HG03139 (cell line): ENCODE measurements at regions not wholly inside any gene's neighbourhood (a gene's known extent, or its start where the extent isn't known, plus 50 kb on each side); places are given as distances from the start of the nearest gene placed in this dataset.
A peak's percentile ranks its signal among the peaks of the same experiment; 100 is the strongest.

Experiments used
- ATAC-seq: cut with Tn5 transposase; IDR thresholded peaks from one replicate; pipeline ENCODE4 v1.9.1; 2021; ENCODE audit not compliant: unreplicated experiment

DNA sequence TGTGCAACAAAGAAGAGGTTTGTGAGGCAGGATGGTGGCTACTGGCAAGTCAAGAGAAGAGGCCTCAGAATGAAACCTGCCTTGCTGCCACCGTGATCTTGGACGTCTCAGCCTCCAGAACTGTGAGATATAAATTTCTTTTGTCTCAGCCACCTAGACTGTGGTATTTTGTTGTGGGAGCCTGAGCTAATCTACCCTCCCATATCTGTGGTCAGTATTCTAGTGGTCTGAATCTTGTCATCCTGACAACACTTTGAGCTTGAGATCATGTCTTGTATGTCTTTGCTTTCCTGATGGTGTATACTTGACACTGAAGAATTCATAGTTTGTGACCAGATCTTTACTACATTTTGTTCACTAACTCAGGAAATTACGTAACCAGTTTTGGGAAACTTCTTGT lies 240.6 kb upstream of the GOLIM4 start:
- no peak for ATAC-seq

DNA sequence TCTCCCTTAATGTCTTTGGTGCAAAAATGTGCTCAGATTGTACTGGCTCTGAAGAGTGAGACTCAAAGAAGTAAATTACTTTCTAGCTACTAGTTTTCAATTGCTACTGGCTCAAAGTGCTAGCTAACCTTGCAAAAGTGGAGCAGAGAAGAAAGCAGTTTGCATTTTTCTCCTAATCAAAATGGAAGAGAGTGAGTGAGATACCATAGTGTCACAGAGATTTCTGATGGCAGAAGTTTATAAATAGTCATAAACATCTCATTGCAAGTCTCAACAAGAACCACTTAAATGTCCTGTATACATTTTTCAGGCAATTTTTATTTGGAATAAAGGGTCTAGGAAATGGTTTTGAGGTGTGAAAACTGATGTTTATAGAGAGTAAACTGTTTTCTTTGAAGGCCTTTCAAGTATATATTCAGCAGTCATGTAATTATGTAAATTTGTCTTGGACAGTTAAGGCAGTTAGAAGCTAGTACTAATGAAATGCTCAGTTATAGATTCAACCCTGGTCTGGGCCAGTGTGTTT lies 237.7 kb upstream of the GOLIM4 start:
- ATAC-seq, result no peak

DNA sequence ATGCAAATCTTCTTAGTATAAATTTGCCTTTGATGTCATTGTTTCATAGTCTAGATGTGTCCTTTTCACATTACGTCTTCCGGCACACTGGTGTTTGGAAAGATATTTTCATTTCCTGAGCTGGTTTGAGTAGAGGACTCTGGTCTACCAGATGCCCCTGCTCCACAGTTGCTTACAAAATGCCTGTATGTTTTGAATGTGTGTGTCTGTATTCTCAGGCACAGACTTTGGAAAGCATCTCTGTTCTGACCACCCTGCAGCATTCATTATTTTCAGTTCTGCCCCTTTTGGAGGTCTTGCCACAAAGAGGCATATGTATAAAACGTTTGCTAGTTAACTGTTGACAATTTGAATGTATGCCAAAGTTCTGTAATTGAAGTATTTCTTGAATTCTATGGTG lies 236.0 kb upstream of the GOLIM4 start:
- ATAC-seq, result no peak

DNA sequence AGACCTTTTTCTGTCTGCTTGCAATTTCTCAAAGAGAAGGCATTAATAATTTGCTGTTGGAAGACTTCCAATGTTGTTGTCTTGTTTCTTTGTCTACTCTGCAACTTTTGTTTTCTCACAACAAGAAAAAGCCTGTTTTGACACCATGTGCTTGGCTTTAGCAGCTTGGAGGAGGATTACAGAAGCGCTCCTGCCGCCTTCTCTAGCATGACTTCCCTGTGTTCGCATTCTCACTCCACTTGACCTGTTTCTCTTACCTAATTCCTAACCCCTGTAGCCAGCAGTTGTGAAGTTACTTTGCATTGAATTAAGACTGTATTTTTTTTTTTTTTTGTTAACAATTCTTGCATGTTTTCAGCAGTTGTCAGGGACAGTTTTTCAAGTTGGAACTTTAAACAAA lies 235.3 kb upstream of the GOLIM4 start:
- no peak for ATAC-seq

DNA sequence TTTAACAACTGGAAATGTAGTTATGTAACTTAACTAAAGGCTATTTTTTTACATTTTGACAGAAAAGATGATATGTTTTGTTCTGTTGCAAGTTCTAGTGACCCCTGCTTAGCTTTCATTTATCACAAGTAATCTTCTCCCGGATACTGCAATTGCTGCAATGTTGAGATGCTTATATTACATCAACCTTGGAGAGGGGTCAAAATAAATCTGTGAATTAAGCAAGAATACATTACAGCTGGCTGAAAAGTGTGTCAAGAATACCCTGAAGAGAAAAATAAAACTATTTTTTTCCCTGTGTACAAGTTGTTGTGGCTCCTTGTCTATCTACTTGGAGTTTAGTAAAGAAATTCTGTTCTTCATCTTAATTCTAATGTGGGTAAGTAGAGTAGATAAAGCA lies 232.1 kb upstream of the GOLIM4 start:
- ATAC-seq, result no peak

DNA sequence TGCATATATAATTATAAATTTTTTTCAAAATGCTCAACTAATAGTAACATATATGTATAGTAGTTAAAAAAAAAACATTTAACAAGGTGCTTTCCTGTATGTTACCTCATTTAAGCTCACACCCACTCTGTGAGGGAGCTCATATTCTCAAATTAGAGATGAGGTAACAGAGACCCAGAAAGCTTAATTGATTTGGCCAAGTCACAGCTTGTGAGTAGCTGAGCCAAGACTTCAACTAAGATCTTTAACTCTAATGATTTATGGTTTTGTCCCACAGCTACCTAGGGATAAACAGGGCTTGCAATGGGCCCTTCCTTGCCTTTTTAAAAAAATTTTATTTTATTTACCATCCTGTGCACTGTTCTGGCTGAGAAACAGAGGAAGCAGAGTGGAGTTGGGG lies 230.0 kb upstream of the GOLIM4 start:
- ATAC-seq, result no peak

DNA sequence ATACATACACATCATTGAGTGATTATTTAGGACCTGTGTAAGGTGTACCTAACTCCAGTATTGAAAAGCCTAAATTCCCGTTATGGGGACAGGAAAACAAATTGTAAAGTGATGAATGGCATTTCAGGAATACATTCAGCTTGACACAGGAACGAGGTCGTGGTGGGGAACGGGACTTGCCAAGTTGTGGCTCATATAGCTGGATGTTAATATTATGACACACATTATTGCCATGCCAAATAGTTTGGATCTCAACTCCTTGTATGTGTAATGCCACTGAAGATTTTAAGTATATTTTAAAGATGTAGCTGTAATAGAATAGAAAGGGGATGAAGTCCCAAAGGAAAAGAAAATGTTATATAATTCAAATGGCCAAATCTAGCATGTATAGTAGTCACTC lies 227.2 kb upstream of the GOLIM4 start:
- no peak for ATAC-seq

DNA sequence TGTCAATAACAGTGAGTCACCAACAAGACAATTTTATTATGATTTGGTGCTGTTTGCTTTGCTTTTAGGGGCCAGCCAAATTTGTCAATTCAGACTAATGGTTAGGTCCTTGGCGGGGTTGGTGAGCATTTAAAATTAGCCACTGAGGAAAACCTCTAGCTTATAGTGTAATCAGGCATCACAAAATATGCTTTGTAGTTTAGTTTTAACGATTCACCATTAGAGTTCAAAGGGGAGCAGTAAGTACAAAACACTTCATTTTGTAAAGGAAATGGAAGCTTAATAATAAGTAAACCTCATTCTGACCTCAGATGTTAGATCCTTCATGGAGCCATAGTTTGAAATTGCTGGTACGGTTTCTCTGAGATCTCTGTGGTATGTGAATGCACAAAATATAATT lies 218.4 kb upstream of the GOLIM4 start:
- ATAC-seq, result no peak

DNA sequence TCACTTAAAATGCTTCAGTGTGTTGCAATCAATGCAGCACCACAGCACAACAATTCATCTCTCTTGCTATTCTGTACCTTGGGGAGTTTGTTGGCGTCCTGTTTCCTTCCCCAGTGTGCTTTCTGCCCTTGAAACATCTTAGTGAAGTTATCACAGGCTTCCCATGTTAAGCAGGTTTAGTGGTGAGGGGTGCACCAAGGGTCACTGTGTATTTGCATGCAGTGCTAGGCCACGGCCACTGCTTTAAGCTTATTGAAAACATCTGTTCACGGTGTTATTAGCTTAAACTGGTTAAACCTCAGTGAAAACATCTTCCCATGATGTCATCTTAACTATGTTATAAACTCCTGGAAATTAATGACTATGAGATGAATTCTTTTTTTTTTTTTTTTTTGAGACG lies 217.3 kb upstream of the GOLIM4 start:
- no peak for ATAC-seq

DNA sequence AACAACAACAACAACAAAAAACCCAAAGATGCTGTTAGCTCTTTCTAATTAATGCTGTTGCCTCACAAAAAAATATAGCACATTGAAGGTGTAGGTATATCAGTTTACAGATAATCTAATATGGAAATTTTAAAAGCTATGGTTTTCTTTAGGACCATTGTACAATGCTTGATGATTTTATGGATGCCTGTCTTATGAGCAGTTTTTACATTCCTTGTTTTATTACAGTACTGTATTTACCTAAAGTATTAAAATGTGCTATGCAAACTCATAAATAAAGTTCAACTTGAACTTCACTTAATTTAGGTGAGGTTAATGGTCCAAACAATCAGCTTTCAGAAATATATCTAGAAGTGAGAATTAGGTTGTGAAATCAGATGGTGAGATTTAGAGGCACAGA lies 212.2 kb upstream of the GOLIM4 start:
- ATAC-seq, result no peak

DNA sequence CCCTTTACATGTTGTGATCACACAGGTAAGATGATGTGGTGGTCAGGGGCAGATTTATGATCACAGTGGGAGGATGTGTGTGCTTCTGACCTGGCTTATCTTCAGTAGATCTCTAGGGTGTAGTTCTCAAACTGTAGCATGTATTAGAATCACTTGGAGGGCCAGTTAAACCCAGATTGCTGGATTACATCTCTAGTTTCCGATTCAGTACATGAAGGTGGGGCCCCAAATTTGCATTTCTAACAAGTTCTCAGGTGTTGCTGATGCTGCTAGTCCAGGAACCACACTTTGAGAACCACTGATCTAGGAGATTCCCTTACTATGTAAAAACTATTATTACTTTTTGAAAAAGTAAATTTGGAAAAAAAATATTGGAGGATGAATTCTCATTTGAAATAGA lies 199.3 kb upstream of the GOLIM4 start:
- no peak for ATAC-seq

DNA sequence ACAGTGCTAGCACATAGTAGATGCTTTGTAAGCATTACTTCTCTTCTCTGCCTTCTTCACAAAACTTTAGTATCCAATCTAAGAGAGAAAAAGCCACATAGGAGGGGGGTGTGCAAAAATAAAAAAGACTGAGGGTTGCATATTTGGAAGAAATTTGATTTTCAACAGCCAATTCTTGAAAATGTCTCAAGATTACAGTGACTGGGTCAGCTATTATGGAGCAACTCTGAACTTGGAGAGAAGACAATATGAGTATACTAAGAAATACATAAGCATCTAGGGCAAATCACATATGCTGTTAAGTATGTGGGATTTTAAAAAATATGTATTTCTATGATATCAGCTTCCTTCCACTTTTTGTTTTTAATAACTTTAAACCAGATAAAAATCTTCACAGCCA lies 196.6 kb upstream of the GOLIM4 start:
- ATAC-seq, result no peak

DNA sequence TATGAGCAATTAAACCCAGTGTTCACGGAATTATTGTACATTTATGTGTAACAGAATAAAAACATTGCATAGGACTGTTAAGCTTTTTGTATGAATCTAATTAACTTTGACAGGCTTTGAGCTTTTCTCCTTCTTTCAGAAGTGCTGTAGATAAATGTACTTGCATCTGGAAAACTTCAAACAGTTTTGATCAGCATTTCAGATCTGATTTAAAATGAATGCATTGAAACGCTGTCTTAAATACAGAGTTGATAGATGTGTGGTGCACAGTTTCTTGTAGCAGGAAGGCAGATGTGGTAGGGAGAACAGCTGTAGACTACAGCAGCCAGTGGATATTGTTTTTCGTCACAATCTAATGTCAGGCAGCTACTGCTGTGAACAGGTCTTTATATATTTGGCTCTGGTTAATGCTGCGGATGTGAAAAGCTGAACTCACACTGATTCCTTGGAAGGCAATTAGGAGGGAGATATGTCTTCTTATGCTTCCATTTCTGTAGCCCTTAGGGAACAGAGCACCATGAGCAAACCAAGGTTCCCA lies 193.8 kb upstream of the GOLIM4 start:
- ATAC-seq, result no peak

DNA sequence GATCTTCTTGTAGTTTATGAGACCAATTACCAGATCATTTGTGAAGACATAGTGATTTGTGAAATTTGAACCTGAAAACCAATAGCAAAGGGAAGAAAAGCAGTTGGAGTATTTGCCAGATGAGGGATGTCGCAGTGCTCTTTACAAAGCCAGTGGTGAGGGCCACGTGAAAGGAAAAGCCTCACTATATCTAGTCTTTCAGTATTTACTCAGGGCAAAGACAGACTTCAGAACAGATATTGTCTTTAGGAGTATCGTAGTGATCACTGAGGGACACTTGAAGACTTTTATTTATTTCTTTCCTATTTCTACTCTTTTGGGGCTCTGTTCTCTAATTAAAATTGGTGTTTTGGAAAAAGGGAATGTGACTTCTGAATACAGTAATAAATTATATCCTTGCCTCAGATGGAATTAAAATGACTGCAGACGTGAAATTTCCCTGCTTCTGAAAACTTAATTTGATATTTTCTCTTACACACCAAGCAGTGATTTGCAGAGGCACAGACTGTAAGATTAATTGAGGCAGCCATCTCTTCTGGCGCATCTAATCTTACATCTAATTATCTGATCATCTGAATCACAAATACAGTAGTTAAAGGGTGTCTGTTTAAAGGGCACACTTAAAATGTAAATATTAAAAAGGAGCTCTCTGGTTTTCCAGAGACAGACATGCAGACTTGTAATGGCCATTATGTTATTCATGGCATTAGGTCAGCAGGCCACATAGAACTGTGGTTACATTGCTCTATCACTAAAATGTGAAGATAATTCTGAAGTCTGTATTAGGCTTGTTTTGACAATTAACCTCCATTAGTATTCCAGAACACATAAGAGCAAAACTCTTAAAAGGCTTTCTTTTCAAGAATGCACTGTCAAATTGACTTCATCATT lies 193.0 kb upstream of the GOLIM4 start:
- no peak for ATAC-seq

DNA sequence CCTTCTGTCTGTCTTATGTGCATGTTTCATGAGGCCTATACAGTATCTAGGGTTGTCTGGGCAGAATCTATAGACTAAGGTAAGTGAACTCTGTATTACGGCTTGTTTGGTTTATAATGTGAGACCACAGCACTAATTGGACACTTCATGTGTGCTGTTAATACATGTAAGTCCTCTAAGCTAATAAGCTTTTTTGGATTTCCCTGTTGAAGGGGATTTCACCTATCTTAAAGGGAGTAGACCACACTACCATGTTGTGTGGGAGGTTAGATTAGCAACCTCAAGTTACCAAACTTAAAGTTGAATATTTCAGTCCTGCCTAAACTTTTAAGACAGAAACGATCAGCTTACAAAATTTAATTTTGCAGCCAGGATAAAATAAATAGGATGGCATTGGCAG lies 189.8 kb upstream of the GOLIM4 start:
- no peak for ATAC-seq

DNA sequence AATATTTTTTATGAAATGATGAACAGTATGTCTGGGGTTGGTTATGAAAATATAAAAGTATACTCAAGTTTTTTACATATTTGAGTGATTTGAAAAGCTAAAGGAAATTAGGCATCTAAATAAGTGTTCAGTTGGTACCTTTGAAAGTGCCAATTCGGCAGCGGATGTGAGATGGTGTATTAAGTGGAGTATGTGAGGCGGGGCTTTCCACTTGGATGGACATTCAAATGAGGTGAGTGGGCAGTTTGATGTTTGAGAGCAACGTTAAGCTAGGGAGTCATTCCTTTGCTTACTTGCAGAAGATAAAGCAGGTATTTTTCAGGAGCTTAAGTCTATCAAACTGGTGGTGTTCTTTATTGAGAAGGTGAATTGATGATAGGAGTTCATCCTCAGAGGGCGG lies 189.0 kb upstream of the GOLIM4 start:
- ATAC-seq, result no peak

DNA sequence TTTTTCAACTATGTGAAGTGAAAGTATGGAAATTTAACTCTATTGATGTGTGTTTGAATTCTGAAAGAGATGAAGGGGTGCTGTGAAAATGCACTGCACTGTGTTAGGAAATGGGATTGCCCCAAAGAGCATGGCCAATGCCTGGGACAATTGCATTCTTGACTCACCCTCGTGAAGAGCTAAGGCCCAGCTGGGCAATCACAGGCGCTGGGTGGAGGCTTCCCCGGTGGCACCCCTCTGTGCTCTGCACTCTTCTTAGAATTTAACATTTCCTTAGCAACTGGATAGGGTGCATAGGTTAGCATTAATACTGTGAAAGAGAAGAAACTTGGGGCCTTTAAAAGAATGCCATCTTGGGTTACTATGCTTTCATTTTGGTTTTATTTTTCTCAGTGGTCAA lies 179.9 kb upstream of the GOLIM4 start:
- no peak for ATAC-seq

DNA sequence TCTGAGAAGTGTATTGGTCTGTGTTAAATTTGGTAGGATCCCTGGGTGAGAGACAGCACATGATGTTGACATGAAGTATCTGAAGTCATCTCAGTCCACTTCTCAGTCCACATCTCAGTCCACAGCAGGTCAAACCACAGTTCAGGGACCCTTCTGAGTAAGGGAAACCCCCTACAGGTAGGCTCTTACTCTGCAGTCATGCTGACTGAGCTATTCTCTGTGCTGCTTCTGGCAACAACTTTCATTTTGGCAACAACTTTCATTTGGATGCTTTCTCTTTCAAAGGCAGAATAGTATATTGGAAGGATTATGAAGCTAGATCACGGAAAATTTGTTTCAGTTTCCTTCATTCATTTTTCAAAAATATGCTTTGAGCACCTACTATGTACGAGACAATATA lies 178.2 kb upstream of the GOLIM4 start:
- ATAC-seq, result peak; percentile 62

DNA sequence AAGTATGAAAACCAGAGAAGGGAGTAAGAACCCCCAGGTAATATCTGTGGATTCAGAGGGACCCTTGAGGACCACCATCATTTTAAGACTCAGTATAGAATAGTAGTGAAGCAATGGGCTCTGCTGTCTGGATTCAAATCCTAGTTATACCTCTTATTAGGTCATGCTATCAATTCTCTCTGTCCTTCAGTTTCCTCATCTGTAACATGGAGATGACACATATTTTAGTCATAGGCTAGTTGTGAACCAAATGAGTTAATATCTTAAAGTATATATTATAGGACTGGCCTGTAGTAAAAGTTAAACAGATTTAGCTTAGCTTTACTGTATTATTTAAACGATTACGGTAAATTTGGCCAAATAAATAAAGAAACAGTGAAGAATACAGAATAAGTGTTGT lies 177.3 kb upstream of the GOLIM4 start:
- ATAC-seq, result no peak

DNA sequence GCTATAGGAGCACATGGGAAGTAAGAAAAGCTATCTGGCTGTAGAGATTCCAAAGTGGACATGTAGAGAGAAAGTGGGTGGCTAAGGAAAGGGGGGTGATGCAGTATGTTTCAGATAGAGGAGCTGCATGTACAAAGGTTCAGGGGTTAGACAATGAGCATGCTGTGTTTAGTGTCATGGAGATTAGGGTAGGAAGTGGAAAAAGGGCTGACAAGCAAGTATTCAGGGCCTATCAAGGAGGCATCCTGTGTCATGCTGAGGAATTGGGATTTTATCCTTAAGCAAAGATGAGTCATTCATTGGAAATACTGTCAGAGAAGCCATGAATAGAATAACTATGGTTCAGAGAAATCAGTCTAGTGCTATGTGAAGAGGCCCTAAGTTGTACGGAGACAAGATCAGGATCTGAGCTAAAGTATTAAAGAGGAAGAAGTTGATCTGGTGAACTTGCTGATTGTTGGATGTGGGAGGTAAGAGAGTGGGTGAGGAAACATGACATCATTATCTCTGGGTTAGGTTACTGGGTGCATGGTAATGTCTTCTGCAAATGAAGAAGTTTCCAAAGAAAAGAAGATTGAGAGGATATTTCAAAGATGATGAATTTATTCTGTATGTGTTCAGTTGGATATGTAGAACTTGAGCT lies 176.7 kb upstream of the GOLIM4 start:
- no peak for ATAC-seq

DNA sequence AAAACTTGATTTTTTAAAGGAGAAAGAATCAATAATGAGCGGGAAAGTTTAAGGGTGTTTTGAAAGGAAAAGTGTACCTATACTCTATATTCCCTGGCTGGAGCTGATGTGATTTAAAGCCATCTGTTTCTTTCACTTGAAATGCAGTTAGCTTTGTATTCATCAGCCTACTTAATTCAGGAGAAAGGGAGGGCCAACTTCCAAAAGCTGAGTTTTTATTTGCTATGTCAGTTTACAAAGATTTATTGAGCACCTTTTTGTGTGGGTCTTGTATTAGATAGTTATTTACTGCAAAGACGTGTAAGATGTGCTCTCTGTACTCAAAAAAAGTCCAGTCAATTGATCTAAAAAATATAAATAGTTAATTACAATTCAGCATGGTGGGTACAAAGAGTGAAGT lies 176.2 kb upstream of the GOLIM4 start:
- no peak for ATAC-seq

DNA sequence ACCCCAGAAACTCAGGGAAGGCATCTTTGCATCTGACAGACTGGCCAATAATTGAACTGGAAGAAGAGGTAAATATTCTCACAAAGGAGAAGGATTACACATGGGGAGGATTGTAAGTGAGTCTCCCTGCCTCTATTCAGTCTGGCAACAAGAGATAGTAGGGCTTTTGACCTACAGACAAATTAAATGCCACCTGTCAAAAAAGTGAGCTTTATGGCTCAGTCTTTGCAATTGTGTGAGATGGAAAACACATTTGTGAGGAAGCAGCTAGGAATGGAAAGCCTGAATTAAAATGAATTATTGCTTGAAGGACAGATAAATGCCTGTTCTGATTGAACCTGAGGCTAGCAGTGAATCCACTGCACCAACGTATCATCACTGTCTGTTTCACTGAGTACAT lies 173.3 kb upstream of the GOLIM4 start:
- no peak for ATAC-seq
